A549 (cell line): ENCODE measurements at regions not wholly inside any gene's neighbourhood (a gene's known extent, or its start where the extent isn't known, plus 50 kb on each side); places are given as distances from the start of the nearest gene placed in this dataset.
"Not testable (repeated sequence)": the region's sequence is repeated elsewhere in the genome, so short reads cannot be mapped to it uniquely, and the experiment has no call there.

ENCODE experiments used
- CHD2 ChIP-seq: fragments of 150-350 bp; IDR thresholded peaks from 2 replicates; pipeline ENCODE4 v1.6.1; 2014; ENCODE audit warnings: low read length; ENCODE audit not compliant: partially characterized antibody
- ELK1 ChIP-seq: fragments of 150-350 bp; IDR thresholded peaks from 2 replicates; pipeline ENCODE4 v1.6.1; 2014; ENCODE audit warnings: low read depth, mild to moderate bottlenecking, low read length
- JUN ChIP-seq, 2 experiments: fragments of >200 bp; sonication (Bioruptor Twin); formaldehyde crosslinking; IDR thresholded peaks; 2 replicates in 1 of 2; 3 replicates in 1 of 2; pipeline ENCODE4 v1.6.1; 2016 to 2017
- JUNB ChIP-seq: fragments of >200 bp; sonication (Bioruptor Twin); formaldehyde crosslinking; IDR thresholded peaks from 2 replicates; pipeline ENCODE4 v1.6.1; 2016
- KDM1A ChIP-seq: fragments of 200-600 bp; sonication (generic); IDR thresholded peaks from 2 replicates; pipeline ENCODE4 v1.6.1; 2016; ENCODE audit warnings: low read depth, mild to moderate bottlenecking
- NR3C1 ChIP-seq: fragments of >200 bp; sonication (Bioruptor Twin); formaldehyde crosslinking; IDR thresholded peaks from 3 replicates; pipeline ENCODE4 v1.6.1; 2017
- PHF8 ChIP-seq: fragments of 200-600 bp; sonication (generic); IDR thresholded peaks from 2 replicates; pipeline ENCODE4 v1.6.1; 2016; ENCODE audit warnings: low read depth, mild to moderate bottlenecking, antibody characterized with exemption, moderate library complexity, borderline replicate concordance
- POLR2A ChIP-seq: IDR thresholded peaks from 2 replicates; pipeline ENCODE4 v1.6.1; 2012; ENCODE audit warnings: mild to moderate bottlenecking, low read length
- RAD21 ChIP-seq, 2 experiments: fragments of >200 bp in 1 of 2; sonication (Bioruptor Twin) in 1 of 2; formaldehyde crosslinking in 1 of 2; IDR thresholded peaks in 1 of 2; conservative IDR thresholded peaks in 1 of 2; 2 replicates in 1 of 2; 3 replicates in 1 of 2; pipeline ENCODE4 v1.6.1; 2012 to 2018; ENCODE audit warnings: inconsistent platforms in 1 of 2
- REST ChIP-seq: fragments of 200-600 bp; sonication (generic); IDR thresholded peaks from 2 replicates; pipeline ENCODE4 v1.6.1; 2016; ENCODE audit warnings: antibody characterized with exemption, mild to moderate bottlenecking, moderate library complexity
- USF2 ChIP-seq: fragments of 450-650 bp; IDR thresholded peaks from 2 replicates; pipeline ENCODE4 v1.6.1; 2014; ENCODE audit warnings: antibody characterized with exemption
- TF ChIP-seq, protein P1 (sequence below): fragments of >200 bp; sonication (Bioruptor Twin); formaldehyde crosslinking; IDR thresholded peaks from 3 replicates; pipeline ENCODE4 v1.5.1; 2016

DNA sequence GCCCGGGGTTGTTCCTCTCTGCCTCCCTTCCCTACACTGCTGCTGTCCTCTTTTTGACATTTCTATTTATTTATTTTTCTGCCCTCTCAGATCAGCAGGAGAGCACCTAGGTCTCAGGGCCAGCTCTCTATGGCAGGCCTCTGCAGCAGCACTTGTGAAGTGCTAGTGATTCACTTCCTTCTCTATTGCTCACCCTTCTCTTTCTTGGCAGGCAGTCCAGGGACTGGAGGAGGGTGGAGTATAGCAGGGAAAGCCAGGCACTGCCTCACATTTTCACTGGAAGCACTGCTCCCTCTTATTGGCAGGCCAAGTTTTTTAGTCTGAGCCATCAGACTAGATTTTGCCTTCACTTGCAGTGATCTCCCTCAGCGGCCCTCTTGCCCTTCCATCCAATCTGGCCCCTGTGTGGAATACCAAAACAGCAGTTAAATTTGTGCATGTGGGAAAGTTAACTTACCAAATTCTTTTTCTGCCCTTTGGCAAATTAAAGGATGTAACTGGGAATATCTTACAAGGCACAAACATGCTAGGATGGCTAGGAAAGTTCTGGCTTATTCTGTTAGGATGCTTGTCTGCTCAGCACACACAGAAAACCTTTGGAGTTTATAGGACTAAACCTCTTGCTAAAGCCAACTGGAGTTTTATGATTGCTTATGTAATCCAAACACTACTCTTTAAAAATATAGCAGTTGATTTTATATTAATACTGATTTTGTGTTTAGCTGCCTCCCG lies 847.6 kb downstream of the TTLL7 start:
- TF ChIP-seq JUNB; CHD2; USF2; JUN (IDR thresholded peaks at IDR 0.05); NR3C1; RAD21 (conservative IDR thresholded peaks at IDR 0.05 in 1 of 2, IDR thresholded peaks at IDR 0.05 in 1 of 2); REST; KDM1A; POLR2A; PHF8; ELK1: not testable (repeated sequence)
- TF ChIP-seq, protein P1, sequence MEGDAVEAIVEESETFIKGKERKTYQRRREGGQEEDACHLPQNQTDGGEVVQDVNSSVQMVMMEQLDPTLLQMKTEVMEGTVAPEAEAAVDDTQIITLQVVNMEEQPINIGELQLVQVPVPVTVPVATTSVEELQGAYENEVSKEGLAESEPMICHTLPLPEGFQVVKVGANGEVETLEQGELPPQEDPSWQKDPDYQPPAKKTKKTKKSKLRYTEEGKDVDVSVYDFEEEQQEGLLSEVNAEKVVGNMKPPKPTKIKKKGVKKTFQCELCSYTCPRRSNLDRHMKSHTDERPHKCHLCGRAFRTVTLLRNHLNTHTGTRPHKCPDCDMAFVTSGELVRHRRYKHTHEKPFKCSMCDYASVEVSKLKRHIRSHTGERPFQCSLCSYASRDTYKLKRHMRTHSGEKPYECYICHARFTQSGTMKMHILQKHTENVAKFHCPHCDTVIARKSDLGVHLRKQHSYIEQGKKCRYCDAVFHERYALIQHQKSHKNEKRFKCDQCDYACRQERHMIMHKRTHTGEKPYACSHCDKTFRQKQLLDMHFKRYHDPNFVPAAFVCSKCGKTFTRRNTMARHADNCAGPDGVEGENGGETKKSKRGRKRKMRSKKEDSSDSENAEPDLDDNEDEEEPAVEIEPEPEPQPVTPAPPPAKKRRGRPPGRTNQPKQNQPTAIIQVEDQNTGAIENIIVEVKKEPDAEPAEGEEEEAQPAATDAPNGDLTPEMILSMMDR: not testable (repeated sequence)
